22Rv1 (cell line): ENCODE measurements at regions not wholly inside any gene's neighbourhood (a gene's known extent, or its start where the extent isn't known, plus 50 kb on each side); places are given as distances from the start of the nearest gene placed in this dataset.

Experiments used
- CTCF ChIP-seq: fragments of 450-650 bp; IDR thresholded peaks from 2 replicates; pipeline ENCODE4 v1.5.1; 2017; ENCODE audit warnings: mild to moderate bottlenecking
- ZFX ChIP-seq: fragments of 450-650 bp; IDR thresholded peaks from 2 replicates; pipeline ENCODE4 v1.6.1; 2017; ENCODE audit warnings: antibody characterized with exemption, borderline replicate concordance

- TF ChIP-seq CTCF (no peak), ZFX (no peak)
Measured at GRCh38 chr3:170804078-170804477, 65.9 kb downstream of the RPL22L1 start.
